HEK293 (cell line): ENCODE measurements at regions not wholly inside any gene's neighbourhood (a gene's known extent, or its start where the extent isn't known, plus 50 kb on each side); places are given as distances from the start of the nearest gene placed in this dataset.

Source experiments
- CTCF ChIA-PET: fragments of 350-600 bp; formaldehyde crosslinking; extraction: SDS; loops from one replicate; lab custom pipeline; 2021; ENCODE audit warnings: antibody characterized with exemption; lab: Yijun Ruan, JAX
- POLR2A ChIA-PET: fragments of 300-600 bp; formaldehyde crosslinking; extraction: SDS; loops from one replicate; lab custom pipeline; 2020; ENCODE audit warnings: antibody characterized with exemption, inconsistent platforms; lab: Yijun Ruan, JAX
- H3K27ac ChIP-seq: fragments of 200-500 bp; sonication (Bioruptor generic); 2 replicates; pipeline ENCODE4 v1.5.1; 2014; ENCODE audit warnings: low read depth, low read length, control low read depth, inconsistent platforms; ENCODE audit errors: extremely low read depth
- H3K36me3 ChIP-seq, 2 experiments: fragments of 200-500 bp in 1 of 2; sonication (Bioruptor generic) in 1 of 2; 1 replicate in 1 of 2; 2 replicates in 1 of 2; pipeline ENCODE4 v1.5.1; 2014 to 2017; ENCODE audit warnings: inconsistent platforms in 2 of 2, low read length in 2 of 2; ENCODE audit not compliant: control insufficient read depth in 2 of 2, insufficient read depth in 1 of 2
- H3K4me1 ChIP-seq: fragments of 200-500 bp; sonication (Bioruptor generic); 2 replicates; pipeline ENCODE4 v1.5.1; 2014; ENCODE audit warnings: mild to moderate bottlenecking, low read length, inconsistent platforms; ENCODE audit not compliant: control insufficient read depth, insufficient read depth
- H3K4me3 ChIP-seq: 2 replicates; pipeline ENCODE4 v1.5.1; 2011; ENCODE audit warnings: low read depth, mild to moderate bottlenecking, control low read depth, low read length, moderate library complexity
- H3K9me3 ChIP-seq: fragments of 200-500 bp; sonication (Bioruptor generic); 2 replicates; pipeline ENCODE4 v1.5.1; 2014; ENCODE audit warnings: low read depth, low read length, inconsistent platforms; ENCODE audit not compliant: control insufficient read depth, insufficient read depth
- HOXD13 ChIP-seq: sonication (generic); formaldehyde crosslinking; IDR thresholded peaks from 2 replicates; pipeline ENCODE4 v1.8.0; 2022; ENCODE audit warnings: missing genetic modification reagents, borderline replicate concordance
- INSM2 ChIP-seq: fragments of 450-650 bp; formaldehyde crosslinking; IDR thresholded peaks from 2 replicates; pipeline ENCODE4 v1.5.1; 2016; ENCODE audit warnings: missing biosample characterization, missing genetic modification characterization
- MYNN ChIP-seq: fragments of 450-650 bp; formaldehyde crosslinking; IDR thresholded peaks from 2 replicates; pipeline ENCODE4 v1.5.1; 2016; ENCODE audit warnings: missing biosample characterization, missing genetic modification characterization, borderline replicate concordance
- PRDM2 ChIP-seq: fragments of 450-650 bp; formaldehyde crosslinking; IDR thresholded peaks from 2 replicates; pipeline ENCODE4 v1.5.1; 2016; ENCODE audit warnings: missing biosample characterization, missing genetic modification characterization, borderline replicate concordance
- SCRT1 ChIP-seq: fragments of 450-650 bp; formaldehyde crosslinking; IDR thresholded peaks from 2 replicates; pipeline ENCODE4 v1.5.1; 2016; ENCODE audit warnings: missing biosample characterization, missing genetic modification characterization, borderline replicate concordance
- ZNF132 ChIP-seq: fragments of 450-650 bp; formaldehyde crosslinking; IDR thresholded peaks from 2 replicates; pipeline ENCODE4 v1.5.1; 2017; ENCODE audit warnings: missing biosample characterization, missing genetic modification characterization, borderline replicate concordance
- ZNF146 ChIP-seq: fragments of 450-650 bp; formaldehyde crosslinking; IDR thresholded peaks from 2 replicates; pipeline ENCODE4 v1.5.1; 2016; ENCODE audit warnings: missing biosample characterization, missing genetic modification characterization
- ZNF155 ChIP-seq: fragments of 450-650 bp; formaldehyde crosslinking; IDR thresholded peaks from 2 replicates; pipeline ENCODE4 v1.5.1; 2016; ENCODE audit warnings: missing biosample characterization, missing genetic modification characterization
- ZNF157 ChIP-seq: fragments of 450-650 bp; formaldehyde crosslinking; IDR thresholded peaks from 2 replicates; pipeline ENCODE4 v1.5.1; 2016; ENCODE audit warnings: missing biosample characterization, missing genetic modification characterization
- ZNF16 ChIP-seq: fragments of 450-650 bp; formaldehyde crosslinking; IDR thresholded peaks from 2 replicates; pipeline ENCODE4 v1.5.1; 2016; ENCODE audit warnings: low read depth, missing biosample characterization, missing genetic modification characterization
- ZNF184 ChIP-seq: fragments of 450-650 bp; IDR thresholded peaks from 2 replicates; pipeline ENCODE4 v1.5.1; 2018; ENCODE audit warnings: missing biosample characterization, mild to moderate bottlenecking, missing genetic modification characterization
- ZNF26 ChIP-seq: fragments of 450-650 bp; formaldehyde crosslinking; IDR thresholded peaks from 2 replicates; pipeline ENCODE4 v1.5.1; 2016; ENCODE audit warnings: missing biosample characterization, missing genetic modification characterization
- ZNF280C ChIP-seq: fragments of 450-650 bp; formaldehyde crosslinking; IDR thresholded peaks from 2 replicates; pipeline ENCODE4 v1.5.1; 2016; ENCODE audit warnings: missing biosample characterization, missing genetic modification characterization
- ZNF311 ChIP-seq: fragments of 450-650 bp; formaldehyde crosslinking; IDR thresholded peaks from 2 replicates; pipeline ENCODE4 v1.5.1; 2017; ENCODE audit warnings: missing biosample characterization, missing genetic modification characterization, borderline replicate concordance
- ZNF341 ChIP-seq: fragments of 450-650 bp; formaldehyde crosslinking; IDR thresholded peaks from 2 replicates; pipeline ENCODE4; 2016; ENCODE audit warnings: low read depth, missing biosample characterization, missing genetic modification characterization
- ZNF488 ChIP-seq: fragments of 450-650 bp; formaldehyde crosslinking; IDR thresholded peaks from 2 replicates; pipeline ENCODE4 v1.5.1; 2016; ENCODE audit warnings: missing biosample characterization, missing genetic modification characterization
- ZNF544 ChIP-seq: fragments of 450-650 bp; formaldehyde crosslinking; IDR thresholded peaks from 2 replicates; pipeline ENCODE4 v1.5.0; 2017; ENCODE audit warnings: missing biosample characterization, missing genetic modification characterization
- ZNF580 ChIP-seq: fragments of 450-650 bp; formaldehyde crosslinking; IDR thresholded peaks from 2 replicates; pipeline ENCODE4 v1.5.1; 2016; ENCODE audit warnings: missing biosample characterization, missing genetic modification characterization
- ZNF596 ChIP-seq: fragments of 450-650 bp; IDR thresholded peaks from 2 replicates; pipeline ENCODE4 v1.5.0; 2018; ENCODE audit warnings: missing biosample characterization, mild to moderate bottlenecking, missing genetic modification characterization, moderate library complexity
- ZSCAN16 ChIP-seq: fragments of 450-650 bp; formaldehyde crosslinking; IDR thresholded peaks from 2 replicates; pipeline ENCODE4 v1.5.1; 2016; ENCODE audit warnings: missing biosample characterization, missing genetic modification characterization
- ZSCAN4 ChIP-seq: fragments of 450-650 bp; formaldehyde crosslinking; IDR thresholded peaks from 2 replicates; pipeline ENCODE4 v1.5.1; 2017; ENCODE audit warnings: missing biosample characterization, missing genetic modification characterization

- TF ChIP-seq PRDM2 (tag by site-specific recombination) (no peak), ZNF488 (tag by site-specific recombination) (no peak), INSM2 (no peak), ZNF157 (tag by site-specific recombination) (no peak), ZNF580 (tag by site-specific recombination) (no peak), ZSCAN4 (tag by site-specific recombination) (no peak), ZNF596 (no peak), MYNN (tag by site-specific recombination) (no peak), ZNF544 (tag by site-specific recombination) (no peak), ZNF280C (tag by site-specific recombination) (no peak), HOXD13 (CRISPR knock-in tag) (no peak), ZNF155 (tag by site-specific recombination) (no peak), ZNF341 (tag by site-specific recombination) (no peak), ZNF146 (tag by site-specific recombination) (no peak), SCRT1 (tag by site-specific recombination) (no peak)
Observed at GRCh38 chr10:133030126-133030525, 57.6 kb upstream of the ADGRA1 start (continued).

- Histone ChIP-seq H3K27ac (no peak overlapping the region), H3K36me3 (no peaks in the 10 kb centered on the region), H3K9me3 (no peaks in the 10 kb centered on the region), H3K4me3 (no peak overlapping the region), H3K4me1 (no peaks in the 10 kb centered on the region)
- ChIA-PET POLR2A (no interaction called here), CTCF (interaction anchor here (0.6 kb wide), 1 partner anchor 99 kb away, joined by 3 read pairs; no protein-coding TSS in a partner anchor)
- TF ChIP-seq ZNF26 (tag by site-specific recombination) (no peak), ZSCAN16 (no peak), ZNF16 (tag by site-specific recombination) (no peak), ZNF184 (no peak), ZNF311 (tag by site-specific recombination) (no peak), ZNF132 (tag by site-specific recombination) (no peak), ZSCAN4 (tag by site-specific recombination) (no peak)
Observed at GRCh38 chr10:133028956-133029355, 58.8 kb upstream of the ADGRA1 start.
